ENCODE measurements at regions not wholly inside any gene's neighbourhood (a gene's known extent, or its start where the extent isn't known, plus 50 kb on each side); places are given as distances from the start of the nearest gene placed in this dataset.

GRCh38 chr5:136629125-136629792, 263.9 kb upstream of the TRPC7 start (continued):
- TF ChIP-seq CHD7 (IDR thresholded peaks at IDR 0.05; ENCODE audit: insufficient replicate concordance, low read length) (no peak), KDM5A (IDR thresholded peaks at IDR 0.05; ENCODE audit: low read length) (no peak), HDAC2 (IDR thresholded peaks at IDR 0.05; ENCODE audit: borderline replicate concordance in 1 of 2, low read depth in 2 of 2, low read length in 2 of 2) (no peak), CHD1 (IDR thresholded peaks at IDR 0.05; ENCODE audit: low read depth, low read length) (no peak), E2F6 (IDR thresholded peaks at IDR 0.05) (peak; percentile 61; the same call in 1 of the 2 replicates), MAX (IDR thresholded peaks at IDR 0.05) (peak; percentile 79), SIN3A (conservative IDR thresholded peaks at IDR 0.05 in 1 of 2, IDR thresholded peaks at IDR 0.05 in 1 of 2; ENCODE audit: low read depth in 1 of 2, low read length in 2 of 2) (no peak)

Measured in H1 (cell line).